IMR-90 (cell line): ENCODE measurements at regions not wholly inside any gene's neighbourhood (a gene's known extent, or its start where the extent isn't known, plus 50 kb on each side); places are given as distances from the start of the nearest gene placed in this dataset.

Experiments
- ATAC-seq: fragments of 200-7000 bp; cut with Tn5 transposase; 2 replicates; pipeline ENCODE4 v1.9.1; 2020; ENCODE audit warnings: low read depth, mild to moderate bottlenecking, moderate library complexity
- BruUV-seq: library from RNA; stranded (reverse); fragments of 400-500 nt; replicated peaks from 2 replicates; lab custom pipeline; 2021; lab: Mats Ljungman, UMichigan
- CTCF ChIA-PET: fragments of 300-600 bp; formaldehyde crosslinking; extraction: SDS; loops from one replicate; lab custom pipeline; 2021; ENCODE audit warnings: antibody characterized with exemption; lab: Yijun Ruan, JAX
- POLR2A ChIA-PET: fragments of 300-600 bp; sonication (Branson Sonifier 250); formaldehyde crosslinking; loops from one replicate; lab custom pipeline; 2022; ENCODE audit warnings: antibody characterized with exemption; ENCODE audit not compliant: unreplicated experiment; lab: Charles Lee
- DNase-seq: peaks from one replicate; pipeline ENCODE4 v3.0.0; 2013
- H2AFZ ChIP-seq: replicated peaks from 2 replicates; pipeline ENCODE3; 2013; ENCODE audit warnings: low read length, mild to moderate bottlenecking; ENCODE audit not compliant: poor library complexity
- H2AK5ac ChIP-seq: 2 replicates; pipeline ENCODE4 v1.6.1; 2013; ENCODE audit warnings: low read depth, low read length, inconsistent platforms
- H2AK9ac ChIP-seq: replicated peaks from 2 replicates; pipeline ENCODE3; 2013; ENCODE audit warnings: mild to moderate bottlenecking, low read depth, low read length, moderate library complexity; ENCODE audit not compliant: poor library complexity
- H2BK120ac ChIP-seq: 2 replicates; pipeline ENCODE4 v1.6.1; 2013; ENCODE audit warnings: low read depth, low read length, inconsistent platforms
- H2BK15ac ChIP-seq: 3 replicates; pipeline ENCODE4 v1.6.1; 2013; ENCODE audit warnings: low read depth, low read length, inconsistent platforms
- H2BK20ac ChIP-seq: 2 replicates; pipeline ENCODE4 v1.6.1; 2013; ENCODE audit warnings: low read depth, mild to moderate bottlenecking, inconsistent platforms, low read length, moderate library complexity
- H2BK5ac ChIP-seq: 2 replicates; pipeline ENCODE4 v1.6.1; 2013; ENCODE audit warnings: mild to moderate bottlenecking, low read depth, low read length, inconsistent platforms; ENCODE audit not compliant: poor library complexity, severe bottlenecking
- H3K14ac ChIP-seq: replicated peaks from 2 replicates; pipeline ENCODE4 v1.6.1; 2013; ENCODE audit warnings: low read depth, low read length, inconsistent platforms
- H3K18ac ChIP-seq: 2 replicates; pipeline ENCODE4 v1.6.1; 2013; ENCODE audit warnings: low read depth, low read length, control low read depth
- H3K23ac ChIP-seq: 2 replicates; pipeline ENCODE4 v1.6.1; 2013; ENCODE audit warnings: low read depth, low read length, inconsistent platforms
- H3K27ac ChIP-seq: 2 replicates; pipeline ENCODE4 v1.5.1; 2013; ENCODE audit warnings: mild to moderate bottlenecking, control low read depth, low read length; ENCODE audit not compliant: insufficient read depth
- H3K27me3 ChIP-seq: 2 replicates; pipeline ENCODE4 v1.6.1; 2013; ENCODE audit warnings: low read length; ENCODE audit not compliant: control insufficient read depth, insufficient read depth
- H3K36me3 ChIP-seq: 2 replicates; pipeline ENCODE4 v1.6.1; 2013; ENCODE audit warnings: low read length, mixed read lengths; ENCODE audit not compliant: control insufficient read depth, insufficient read depth
- H3K4ac ChIP-seq: 2 replicates; pipeline ENCODE4 v1.6.1; 2013; ENCODE audit warnings: low read depth, low read length, inconsistent platforms
- H3K4me1 ChIP-seq: 2 replicates; pipeline ENCODE4 v1.6.1; 2013; ENCODE audit warnings: low read length, mixed read lengths; ENCODE audit not compliant: control insufficient read depth, insufficient read depth
- H3K4me2 ChIP-seq: 2 replicates; pipeline ENCODE4 v1.6.1; 2013; ENCODE audit warnings: low read depth, mild to moderate bottlenecking, control low read depth, low read length, moderate library complexity
- H3K4me3 ChIP-seq: 2 replicates; pipeline ENCODE4 v1.5.1; 2013; ENCODE audit warnings: low read depth, mild to moderate bottlenecking, control low read depth, low read length, moderate library complexity; ENCODE audit not compliant: insufficient read depth
- H3K56ac ChIP-seq: 2 replicates; pipeline ENCODE4 v1.6.1; 2013; ENCODE audit warnings: low read length, inconsistent platforms; ENCODE audit not compliant: insufficient read depth; ENCODE audit errors: extremely low read depth
- H3K79me1 ChIP-seq, 2 experiments: 2 replicates each; pipeline ENCODE4 v1.6.1; 2013; ENCODE audit warnings: low read length in 2 of 2, inconsistent platforms in 1 of 2, low read depth in 1 of 2
- H3K9ac ChIP-seq: 2 replicates; pipeline ENCODE4 v1.6.1; 2013; ENCODE audit warnings: low read depth, low read length, control low read depth
- H3K9me1 ChIP-seq: 2 replicates; pipeline ENCODE4 v1.6.1; 2013; ENCODE audit warnings: low read length, inconsistent platforms; ENCODE audit not compliant: insufficient read depth
- H3K9me3 ChIP-seq: 2 replicates; pipeline ENCODE4 v1.6.1; 2013; ENCODE audit warnings: low read length; ENCODE audit not compliant: control insufficient read depth, insufficient read depth
- H4K20me1 ChIP-seq: 2 replicates; pipeline ENCODE4 v1.6.1; 2013; ENCODE audit warnings: low read length, inconsistent platforms; ENCODE audit not compliant: insufficient read depth
- H4K5ac ChIP-seq: 2 replicates; pipeline ENCODE4 v1.6.1; 2013; ENCODE audit warnings: mild to moderate bottlenecking, low read depth, low read length, control low read depth
- H4K8ac ChIP-seq, 2 experiments: 2 replicates each; pipeline ENCODE4 v1.6.1; 2013; ENCODE audit warnings: low read depth in 2 of 2, low read length in 2 of 2, control low read depth in 1 of 2, inconsistent platforms in 1 of 2
- H4K91ac ChIP-seq: 2 replicates; pipeline ENCODE4 v1.6.1; 2013; ENCODE audit warnings: low read depth, low read length, inconsistent platforms; ENCODE audit not compliant: insufficient read depth
- CEBPB ChIP-seq: IDR thresholded peaks from 2 replicates; pipeline ENCODE4 v1.6.1; 2012; ENCODE audit warnings: low read depth, low read length, improper control_type of control experiment
- CHD1 ChIP-seq: IDR thresholded peaks from 2 replicates; pipeline ENCODE4 v1.6.1; 2012; ENCODE audit warnings: low read depth, low read length, improper control_type of control experiment
- FOS ChIP-seq: fragments of 150-350 bp; IDR thresholded peaks from 2 replicates; pipeline ENCODE4 v1.6.1; 2016; ENCODE audit warnings: low read depth, low read length
- MAFK ChIP-seq: IDR thresholded peaks from 2 replicates; pipeline ENCODE4 v1.6.1; 2012; ENCODE audit warnings: low read depth, low read length, improper control_type of control experiment
- MAZ ChIP-seq: IDR thresholded peaks from 2 replicates; pipeline ENCODE4 v1.6.1; 2012; ENCODE audit warnings: low read depth, mild to moderate bottlenecking, low read length, improper control_type of control experiment, moderate library complexity, borderline replicate concordance
- MXI1 ChIP-seq: IDR thresholded peaks from 2 replicates; pipeline ENCODE4 v1.6.1; 2012; ENCODE audit warnings: low read depth, mild to moderate bottlenecking, low read length, moderate library complexity, borderline replicate concordance
- NFE2L2 ChIP-seq: fragments of 150-350 bp; IDR thresholded peaks from 2 replicates; pipeline ENCODE4 v1.6.1; 2016; ENCODE audit warnings: low read depth, mild to moderate bottlenecking, low read length
- POLR2A ChIP-seq: IDR thresholded peaks from 2 replicates; pipeline ENCODE4 v1.6.1; 2012; ENCODE audit warnings: mild to moderate bottlenecking, low read depth, low read length
- RAD21 ChIP-seq: IDR thresholded peaks from 2 replicates; pipeline ENCODE4 v1.6.1; 2012; ENCODE audit warnings: low read length, improper control_type of control experiment
- RCOR1 ChIP-seq: IDR thresholded peaks from 2 replicates; pipeline ENCODE4 v1.6.1; 2012; ENCODE audit warnings: mild to moderate bottlenecking, low read length, improper control_type of control experiment; ENCODE audit not compliant: insufficient replicate concordance
- SMC3 ChIP-seq: fragments of 150-350 bp; IDR thresholded peaks from 2 replicates; pipeline ENCODE4 v1.6.1; 2016; ENCODE audit warnings: low read depth, mild to moderate bottlenecking, antibody characterized with exemption, low read length, moderate library complexity
- WGBS, 2 experiments: methylation state at CpG; one replicate each; pipeline versions ENCODE4 v1.1.5 to v1.1.7; 2013; ENCODE audit warnings: missing lambda C conversion rate in 2 of 2; ENCODE audit not compliant: insufficient read length in 1 of 2; ENCODE audit errors: extremely low coverage in 2 of 2; 5-methylcytosine and 5-hydroxymethylcytosine counted together
- dilution Hi-C: fragments of 300-500 bp; cut with HindIII; formaldehyde crosslinking; loops from one replicate; pipeline ENCODE4 v1.14.3; 2018; ENCODE audit warnings: low sequenced_read_pairs; ENCODE audit not compliant: unreplicated experiment
- in situ Hi-C: fragments of 300-500 bp; cut with MboI; formaldehyde crosslinking; loops from 3 replicates; pipeline ENCODE4 v1.14.3; 2019; ENCODE audit warnings: low sequenced_read_pairs, inconsistent platforms, mixed read lengths
- intact Hi-C: fragments of 100-400 bp; cut with micrococcal nuclease; formaldehyde crosslinking; loops from 2 replicates; pipeline ENCODE4 v1.10.0; 2022
- TF ChIP-seq, protein P1 (sequence below): fragments of 150-350 bp; IDR thresholded peaks from 2 replicates; pipeline ENCODE4 v1.6.1; 2016; ENCODE audit warnings: low read depth, mild to moderate bottlenecking, low read length, moderate library complexity, borderline replicate concordance

DNA sequence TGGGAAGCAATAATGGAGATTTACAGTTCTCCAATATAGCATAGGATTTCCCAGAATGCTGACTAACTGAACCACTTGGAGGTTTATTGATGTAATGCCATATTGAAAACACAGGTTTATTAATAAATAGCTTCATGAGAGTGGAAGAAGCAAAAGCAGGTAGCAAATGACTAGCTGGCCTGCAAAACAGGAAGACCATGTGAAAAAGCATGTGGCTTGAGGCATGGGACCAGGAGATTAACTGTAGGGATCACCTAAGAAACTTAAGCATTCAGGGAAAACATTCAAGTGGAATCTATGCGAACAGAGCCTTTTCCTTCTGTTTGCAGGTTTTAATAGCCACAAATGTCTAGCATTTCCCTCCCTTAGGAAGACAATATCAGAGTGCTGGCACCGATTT lies 679.7 kb downstream of the ZEB2 start:
- Histone ChIP-seq H4K20me1 (no peaks in the 10 kb centered on the region), H3K9ac (no peak overlapping the region), H4K91ac (no peak overlapping the region), H3K36me3 (no peaks in the 10 kb centered on the region), H3K27me3 (no peaks in the 10 kb centered on the region), H4K5ac (no peak overlapping the region), H2BK15ac (no peak overlapping the region), H2AK5ac (no peak overlapping the region), H2BK120ac (no peak overlapping the region), H3K56ac (no peak overlapping the region), H2AFZ (no peak overlapping the region), H2AK9ac (no peak overlapping the region), H3K79me1 (no peaks in the 10 kb centered on the region), H3K9me3 (no peaks in the 10 kb centered on the region; the same call in none of the 2 replicates), H3K14ac (no peak overlapping the region), H2BK20ac (no peak overlapping the region), H3K4me1 (no peaks in the 10 kb centered on the region), H3K9me1 (no peaks in the 10 kb centered on the region), H4K8ac (no peak overlapping the region), H3K18ac (no peak overlapping the region), H3K23ac (no peak overlapping the region), H3K4me3 (no peak overlapping the region), H3K4me2 (no peak overlapping the region), H3K4ac (no peak overlapping the region), H3K27ac (no peak overlapping the region), H2BK5ac (no peak overlapping the region)
- WGBS, 2 experiments: no CpG with 5 or more reads among the region's 2 CpGs
- CTCF ChIA-PET: interaction anchor here (0.6 kb wide), 1 partner anchor 251 kb away, joined by 3 read pairs; no protein-coding TSS in a partner anchor
- intact Hi-C loops (no loop called here), dilution Hi-C loops (no loop called here), in situ Hi-C loops (no loop called here)
- no peak for DNase-seq
- TF ChIP-seq FOS: no peak
- TF ChIP-seq, protein P1, sequence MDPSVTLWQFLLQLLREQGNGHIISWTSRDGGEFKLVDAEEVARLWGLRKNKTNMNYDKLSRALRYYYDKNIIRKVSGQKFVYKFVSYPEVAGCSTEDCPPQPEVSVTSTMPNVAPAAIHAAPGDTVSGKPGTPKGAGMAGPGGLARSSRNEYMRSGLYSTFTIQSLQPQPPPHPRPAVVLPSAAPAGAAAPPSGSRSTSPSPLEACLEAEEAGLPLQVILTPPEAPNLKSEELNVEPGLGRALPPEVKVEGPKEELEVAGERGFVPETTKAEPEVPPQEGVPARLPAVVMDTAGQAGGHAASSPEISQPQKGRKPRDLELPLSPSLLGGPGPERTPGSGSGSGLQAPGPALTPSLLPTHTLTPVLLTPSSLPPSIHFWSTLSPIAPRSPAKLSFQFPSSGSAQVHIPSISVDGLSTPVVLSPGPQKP: no peak
- no peak for TF ChIP-seq MXI1
- no peak for TF ChIP-seq CHD1
- no peak for TF ChIP-seq RCOR1
- TF ChIP-seq SMC3: no peak
- TF ChIP-seq CEBPB: no peak
- TF ChIP-seq NFE2L2: no peak
- TF ChIP-seq MAZ: no peak
- no peak for TF ChIP-seq MAFK
- TF ChIP-seq RAD21: no peak
- TF ChIP-seq POLR2A: no peak
- no peak for ATAC-seq
- POLR2A ChIA-PET: no interaction called here
- BruUV-seq: no TSS peak
